ENCODE measurements at regions not wholly inside any gene's neighbourhood (a gene's known extent, or its start where the extent isn't known, plus 50 kb on each side); places are given as distances from the start of the nearest gene placed in this dataset.

DNA sequence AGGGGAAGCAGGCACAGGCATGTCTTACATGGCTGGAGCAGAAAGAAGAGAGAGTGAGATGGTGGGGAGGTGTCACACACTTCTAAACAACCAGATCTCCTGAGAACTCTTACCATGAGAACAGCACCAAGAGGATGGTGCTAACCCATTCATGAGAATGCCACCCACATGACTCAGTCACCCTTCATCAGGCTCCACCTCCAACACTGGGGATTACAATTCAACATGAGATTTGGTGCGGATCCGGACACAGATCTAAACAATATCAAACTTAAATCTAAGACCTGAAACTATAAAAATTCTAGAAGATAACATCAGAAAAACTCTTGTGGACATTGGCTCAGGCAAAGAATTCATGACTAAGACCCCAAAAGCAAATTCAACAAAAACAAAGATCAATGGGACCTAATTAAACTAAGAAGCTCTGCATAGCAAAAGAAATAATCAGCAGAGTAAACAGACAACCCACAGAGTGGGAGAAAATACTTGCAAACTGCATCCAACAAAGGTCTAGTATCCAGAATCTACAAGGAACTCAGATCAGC, 65.4 kb downstream of the SPATA31C2 start:
- H3K4me1 ChIP-seq (ENCODE audit: low read depth), result no peaks in the 10 kb centered on the region
- H3K36me3 ChIP-seq, result no peaks in the 10 kb centered on the region
- no peaks in the 10 kb centered on the region for H3K9me3 ChIP-seq (ENCODE audit: low read depth)
- DNase-seq (ENCODE audit: low read depth in 1 of 2, low spot score in 1 of 2), result no peak
- TF ChIP-seq, protein P1, sequence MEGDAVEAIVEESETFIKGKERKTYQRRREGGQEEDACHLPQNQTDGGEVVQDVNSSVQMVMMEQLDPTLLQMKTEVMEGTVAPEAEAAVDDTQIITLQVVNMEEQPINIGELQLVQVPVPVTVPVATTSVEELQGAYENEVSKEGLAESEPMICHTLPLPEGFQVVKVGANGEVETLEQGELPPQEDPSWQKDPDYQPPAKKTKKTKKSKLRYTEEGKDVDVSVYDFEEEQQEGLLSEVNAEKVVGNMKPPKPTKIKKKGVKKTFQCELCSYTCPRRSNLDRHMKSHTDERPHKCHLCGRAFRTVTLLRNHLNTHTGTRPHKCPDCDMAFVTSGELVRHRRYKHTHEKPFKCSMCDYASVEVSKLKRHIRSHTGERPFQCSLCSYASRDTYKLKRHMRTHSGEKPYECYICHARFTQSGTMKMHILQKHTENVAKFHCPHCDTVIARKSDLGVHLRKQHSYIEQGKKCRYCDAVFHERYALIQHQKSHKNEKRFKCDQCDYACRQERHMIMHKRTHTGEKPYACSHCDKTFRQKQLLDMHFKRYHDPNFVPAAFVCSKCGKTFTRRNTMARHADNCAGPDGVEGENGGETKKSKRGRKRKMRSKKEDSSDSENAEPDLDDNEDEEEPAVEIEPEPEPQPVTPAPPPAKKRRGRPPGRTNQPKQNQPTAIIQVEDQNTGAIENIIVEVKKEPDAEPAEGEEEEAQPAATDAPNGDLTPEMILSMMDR (IDR thresholded peaks at IDR 0.05; ENCODE audit: low read depth, low read length), result no peak
- H3K4me3 ChIP-seq, result no peak overlapping the region
- H3K27ac ChIP-seq, result no peak overlapping the region
- H3K27me3 ChIP-seq, result no peaks in the 10 kb centered on the region

DNA sequence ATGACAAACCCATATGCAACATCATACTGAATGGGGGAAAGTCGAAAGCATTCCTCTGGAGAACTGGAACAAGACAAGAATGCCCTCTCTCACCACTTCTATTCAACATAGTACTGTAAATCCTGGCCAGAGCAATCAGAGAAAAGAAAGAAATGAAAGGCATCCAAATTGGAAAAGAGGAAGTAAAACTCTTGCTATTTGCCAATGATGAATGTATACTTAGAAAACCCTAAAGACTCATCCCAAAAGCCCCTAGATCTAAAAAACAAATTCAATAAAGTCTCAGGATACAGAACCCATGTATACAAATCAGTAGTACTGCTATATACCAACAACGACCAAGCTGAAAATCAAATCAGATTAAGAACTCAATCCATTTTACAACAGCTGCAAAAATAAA, 66.9 kb downstream of the SPATA31C2 start:
- Histone ChIP-seq H3K4me3 (no peak overlapping the region), H3K36me3 (no peaks in the 10 kb centered on the region), H3K9me3 (ENCODE audit: low read depth) (no peaks in the 10 kb centered on the region), H3K4me1 (ENCODE audit: low read depth) (no peaks in the 10 kb centered on the region), H3K27me3 (no peaks in the 10 kb centered on the region), H3K27ac (no peak overlapping the region)
- no peak for DNase-seq (ENCODE audit: low read depth in 1 of 2, low spot score in 1 of 2)
- TF ChIP-seq, protein P1 (IDR thresholded peaks at IDR 0.05; ENCODE audit: low read depth, low read length), result no peak

DNA sequence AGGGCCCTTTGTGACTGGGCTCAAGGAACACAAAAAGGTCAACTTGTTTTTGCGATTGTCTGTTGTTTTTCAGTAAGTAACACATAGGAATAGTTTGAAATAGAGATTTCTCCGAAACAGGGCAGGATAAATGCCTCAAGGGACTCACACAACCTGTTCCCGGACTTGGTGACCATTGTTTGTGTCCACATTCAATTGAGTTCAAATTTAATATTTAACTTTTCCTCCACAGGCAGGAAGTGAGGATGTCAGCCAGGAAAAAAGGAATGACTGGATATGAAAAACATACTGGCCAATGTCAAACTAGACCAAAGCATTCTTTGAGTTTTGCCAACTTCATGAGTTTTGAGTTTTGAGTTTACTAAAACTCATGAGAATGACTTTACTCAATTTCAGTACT, 72.7 kb downstream of the SPATA31C2 start:
- no peaks in the 10 kb centered on the region for H3K36me3 ChIP-seq
- no peaks in the 10 kb centered on the region for H3K9me3 ChIP-seq (ENCODE audit: low read depth)
- H3K27ac ChIP-seq, result no peak overlapping the region
- no peaks in the 10 kb centered on the region for H3K4me1 ChIP-seq (ENCODE audit: low read depth)
- TF ChIP-seq, protein P1 (IDR thresholded peaks at IDR 0.05; ENCODE audit: low read depth, low read length), result no peak
- H3K4me3 ChIP-seq, result no peak overlapping the region
- no peaks in the 10 kb centered on the region for H3K27me3 ChIP-seq
- no peak for DNase-seq (ENCODE audit: low read depth in 1 of 2, low spot score in 1 of 2)

DNA sequence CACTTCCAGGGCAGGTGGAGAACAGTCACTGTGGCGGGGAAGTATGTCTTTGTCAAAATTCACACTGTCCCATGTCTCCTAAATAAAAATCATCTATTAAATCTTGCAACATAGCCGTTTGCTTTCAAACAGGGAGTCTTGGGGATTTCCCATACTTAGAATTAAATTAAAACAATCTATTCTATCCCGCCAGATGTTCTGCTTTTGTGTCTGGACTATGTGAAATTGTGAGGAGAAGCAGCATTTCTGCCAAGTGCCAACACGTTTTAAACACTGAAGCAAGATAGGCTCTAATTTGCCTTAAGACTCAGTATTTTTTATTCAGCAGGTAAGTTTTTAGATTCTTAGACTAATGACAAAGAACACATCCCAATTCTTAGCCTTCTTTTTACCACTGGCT, 73.7 kb downstream of the SPATA31C2 start:
- TF ChIP-seq, protein P1 (IDR thresholded peaks at IDR 0.05; ENCODE audit: low read depth, low read length), result no peak
- no peaks in the 10 kb centered on the region for H3K4me1 ChIP-seq (ENCODE audit: low read depth)
- DNase-seq (ENCODE audit: low read depth in 1 of 2, low spot score in 1 of 2), result no peak
- no peaks in the 10 kb centered on the region for H3K27me3 ChIP-seq
- H3K9me3 ChIP-seq (ENCODE audit: low read depth), result no peaks in the 10 kb centered on the region
- H3K4me3 ChIP-seq, result no peak overlapping the region
- no peaks in the 10 kb centered on the region for H3K36me3 ChIP-seq
- H3K27ac ChIP-seq, result no peak overlapping the region

DNA sequence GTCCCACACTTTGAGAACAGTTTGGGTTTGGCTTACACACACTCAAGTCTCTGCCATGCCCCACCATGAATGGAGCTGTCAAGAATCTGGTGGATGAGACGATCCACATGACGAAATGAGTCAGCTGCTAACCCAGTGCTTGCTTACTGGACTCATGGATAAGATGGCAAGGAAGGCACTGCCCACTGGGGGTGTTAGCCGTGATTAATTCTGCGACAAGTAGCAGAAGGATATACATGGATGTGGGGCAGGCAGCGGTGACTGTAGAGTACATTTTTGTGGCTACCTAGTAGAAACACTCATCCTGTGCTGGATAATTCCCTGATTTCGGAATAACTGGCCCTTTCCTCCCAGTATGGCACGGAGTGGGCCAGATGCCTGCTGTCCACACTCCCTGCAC, 77.5 kb downstream of the SPATA31C2 start:
- Histone ChIP-seq H3K4me1 (ENCODE audit: low read depth) (no peaks in the 10 kb centered on the region), H3K27ac (no peak overlapping the region), H3K4me3 (no peak overlapping the region), H3K9me3 (ENCODE audit: low read depth) (no peaks in the 10 kb centered on the region), H3K27me3 (no peaks in the 10 kb centered on the region), H3K36me3 (no peaks in the 10 kb centered on the region)
- TF ChIP-seq, protein P1 (IDR thresholded peaks at IDR 0.05; ENCODE audit: low read depth, low read length), result no peak
- DNase-seq (ENCODE audit: low read depth in 1 of 2, low spot score in 1 of 2), result no peak

DNA sequence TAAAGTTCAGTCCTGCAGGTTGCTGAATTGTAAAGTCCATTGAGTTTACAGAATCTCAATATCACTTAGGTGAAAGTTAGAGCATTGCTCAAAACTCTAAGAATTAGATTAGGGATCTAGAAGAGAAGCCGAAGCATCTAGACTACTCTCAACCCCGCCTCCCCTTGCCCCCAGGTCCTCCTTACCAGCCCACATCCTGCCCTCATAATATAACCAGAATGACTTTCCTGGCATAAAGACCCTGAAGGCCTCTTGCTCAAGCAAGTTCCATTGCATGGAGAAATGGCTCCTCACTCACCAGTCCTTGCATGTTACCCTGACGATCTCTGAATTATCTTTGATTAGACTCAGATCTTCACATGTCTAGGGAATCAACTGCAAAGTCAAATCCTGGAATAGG, 78.8 kb downstream of the SPATA31C2 start:
- DNase-seq (ENCODE audit: low read depth in 1 of 2, low spot score in 1 of 2), result no peak
- Histone ChIP-seq H3K4me3 (no peak overlapping the region), H3K27me3 (no peaks in the 10 kb centered on the region), H3K9me3 (ENCODE audit: low read depth) (no peaks in the 10 kb centered on the region), H3K36me3 (no peaks in the 10 kb centered on the region), H3K4me1 (ENCODE audit: low read depth) (no peaks in the 10 kb centered on the region), H3K27ac (no peak overlapping the region)
- TF ChIP-seq, protein P1 (IDR thresholded peaks at IDR 0.05; ENCODE audit: low read depth, low read length), result no peak

All from cardiac muscle cell (in vitro differentiated cells and primary cell).